Activated B cell treated with CpG ODN at 0.5 μM for 24 hours (primary cell): ENCODE measurements at regions not wholly inside any gene's neighbourhood (a gene's known extent, or its start where the extent isn't known, plus 50 kb on each side); places are given as distances from the start of the nearest gene placed in this dataset.
"Not testable (repeated sequence)": the region's sequence is repeated elsewhere in the genome, so short reads cannot be mapped to it uniquely, and the experiment has no call there.

ENCODE experiments used
- ATAC-seq: fragments of 200-7000 bp; cut with Tn5 transposase; one replicate; pipeline ENCODE4 v1.10.0; 2021; ENCODE audit warnings: low read depth, mild to moderate bottlenecking, moderate library complexity
- CTCF ChIA-PET: fragments of 350-600 bp; sonication (Branson Sonifier 250); formaldehyde crosslinking; loops from one replicate; lab custom pipeline; 2021; ENCODE audit warnings: antibody characterized with exemption; lab: Charles Lee
- POLR2A ChIA-PET: fragments of 350-600 bp; sonication (Branson Sonifier 250); formaldehyde crosslinking; loops from one replicate; lab custom pipeline; 2021; ENCODE audit warnings: antibody characterized with exemption; lab: Charles Lee
- DNase-seq: peaks from one replicate; pipeline ENCODE4 v3.0.0; 2022
- H3K27ac Mint-ChIP-seq: one replicate; pipeline ENCODE4 v1.8.0; 2020; ENCODE audit warnings: mixed read lengths
- H3K27me3 Mint-ChIP-seq: one replicate; pipeline ENCODE4 v1.8.0; 2021; ENCODE audit warnings: mixed read lengths
- H3K36me3 Mint-ChIP-seq: one replicate; pipeline ENCODE4 v1.8.0; 2021; ENCODE audit warnings: low read depth, mixed read lengths
- H3K4me1 Mint-ChIP-seq: one replicate; pipeline ENCODE4 v1.8.0; 2021; ENCODE audit warnings: mixed read lengths
- H3K4me3 Mint-ChIP-seq: one replicate; pipeline ENCODE4 v1.8.0; 2020; ENCODE audit warnings: mild to moderate bottlenecking, mixed read lengths
- H3K9me3 Mint-ChIP-seq: one replicate; pipeline ENCODE4 v1.8.0; 2020; ENCODE audit warnings: mixed read lengths
- intact Hi-C: fragments of 100-400 bp; cut with micrococcal nuclease; formaldehyde crosslinking; loops from one replicate; pipeline ENCODE4 v1.15.1; 2024
- TF ChIP-seq, protein P1 (sequence below): fragments of 200-600 bp; IDR thresholded peaks from one replicate; pipeline ENCODE4 v1.8.0; 2022; ENCODE audit warnings: antibody characterized with exemption, mild to moderate bottlenecking

DNA sequence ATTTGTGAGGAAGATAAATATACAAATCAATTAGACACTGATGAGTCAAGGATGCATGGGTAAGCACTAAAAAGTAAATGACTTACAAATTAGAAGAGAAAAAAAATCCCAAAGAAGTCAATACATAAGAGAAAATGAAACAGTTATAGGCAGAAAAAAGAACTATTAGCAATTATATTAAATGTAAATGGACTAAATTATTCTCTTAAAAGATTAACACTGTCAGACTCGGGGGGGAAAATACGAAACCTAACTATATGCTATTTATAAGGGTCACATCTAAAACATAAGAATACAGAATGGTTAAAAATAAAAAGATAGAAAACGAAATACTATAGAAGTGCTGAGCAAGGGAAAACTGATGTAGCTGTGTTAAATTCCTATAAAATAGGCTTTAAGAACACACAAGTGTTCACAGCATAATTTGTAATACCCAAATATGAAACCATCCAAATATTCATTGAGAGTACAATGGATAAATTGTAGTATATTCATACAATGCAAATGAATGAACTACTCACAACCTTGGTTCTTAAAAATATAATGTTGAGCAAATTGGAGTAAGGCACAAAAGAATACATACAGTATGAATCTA is 67.1 kb upstream of the SH3PXD2B start:
- POLR2A ChIA-PET = no interaction called here
- Mint-ChIP-seq H3K27ac (no peak overlapping the region), H3K9me3 (peaks cover 25% of the 10 kb centered on the region), H3K4me3 (no peak overlapping the region), H3K4me1 (no peaks in the 10 kb centered on the region), H3K27me3 (peaks cover 3% of the 10 kb centered on the region), H3K36me3 (no peaks in the 10 kb centered on the region)
- DNase-seq (no peak), ATAC-seq (no peak)
- intact Hi-C loops = no loop called here
- CTCF ChIA-PET = no interaction called here
- TF ChIP-seq, protein P1, sequence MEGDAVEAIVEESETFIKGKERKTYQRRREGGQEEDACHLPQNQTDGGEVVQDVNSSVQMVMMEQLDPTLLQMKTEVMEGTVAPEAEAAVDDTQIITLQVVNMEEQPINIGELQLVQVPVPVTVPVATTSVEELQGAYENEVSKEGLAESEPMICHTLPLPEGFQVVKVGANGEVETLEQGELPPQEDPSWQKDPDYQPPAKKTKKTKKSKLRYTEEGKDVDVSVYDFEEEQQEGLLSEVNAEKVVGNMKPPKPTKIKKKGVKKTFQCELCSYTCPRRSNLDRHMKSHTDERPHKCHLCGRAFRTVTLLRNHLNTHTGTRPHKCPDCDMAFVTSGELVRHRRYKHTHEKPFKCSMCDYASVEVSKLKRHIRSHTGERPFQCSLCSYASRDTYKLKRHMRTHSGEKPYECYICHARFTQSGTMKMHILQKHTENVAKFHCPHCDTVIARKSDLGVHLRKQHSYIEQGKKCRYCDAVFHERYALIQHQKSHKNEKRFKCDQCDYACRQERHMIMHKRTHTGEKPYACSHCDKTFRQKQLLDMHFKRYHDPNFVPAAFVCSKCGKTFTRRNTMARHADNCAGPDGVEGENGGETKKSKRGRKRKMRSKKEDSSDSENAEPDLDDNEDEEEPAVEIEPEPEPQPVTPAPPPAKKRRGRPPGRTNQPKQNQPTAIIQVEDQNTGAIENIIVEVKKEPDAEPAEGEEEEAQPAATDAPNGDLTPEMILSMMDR = no peak

DNA sequence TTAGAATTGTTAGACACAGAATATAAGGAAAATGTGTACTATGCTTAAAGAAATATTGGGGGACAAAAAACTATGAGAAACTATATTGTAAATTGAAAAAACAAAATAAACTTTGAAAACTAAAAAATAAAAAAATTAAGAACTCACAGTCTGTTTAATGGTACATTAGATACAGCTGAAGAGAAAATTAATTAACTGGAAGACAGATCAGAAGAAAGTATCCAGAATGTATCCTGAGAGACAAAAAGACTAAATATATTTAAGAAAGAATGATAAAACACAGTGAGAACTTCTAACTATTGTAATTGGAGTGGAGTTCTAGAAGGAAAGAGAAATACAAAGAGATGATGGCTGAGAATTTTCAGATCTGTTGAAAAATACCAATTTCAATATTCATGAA is 57.6 kb upstream of the SH3PXD2B start:
- H3K27me3 Mint-ChIP-seq = peaks cover 27% of the 10 kb centered on the region
- no peaks in the 10 kb centered on the region for H3K4me1 Mint-ChIP-seq
- intact Hi-C loops = no loop called here
- ChIA-PET POLR2A (no interaction called here), CTCF (no interaction called here)
- no peaks in the 10 kb centered on the region for H3K36me3 Mint-ChIP-seq
- H3K27ac Mint-ChIP-seq = no peak overlapping the region
- ATAC-seq (no peak), DNase-seq (no peak)
- peaks cover 21% of the 10 kb centered on the region for H3K9me3 Mint-ChIP-seq
- no peak overlapping the region for H3K4me3 Mint-ChIP-seq
- TF ChIP-seq, protein P1 = no peak

DNA sequence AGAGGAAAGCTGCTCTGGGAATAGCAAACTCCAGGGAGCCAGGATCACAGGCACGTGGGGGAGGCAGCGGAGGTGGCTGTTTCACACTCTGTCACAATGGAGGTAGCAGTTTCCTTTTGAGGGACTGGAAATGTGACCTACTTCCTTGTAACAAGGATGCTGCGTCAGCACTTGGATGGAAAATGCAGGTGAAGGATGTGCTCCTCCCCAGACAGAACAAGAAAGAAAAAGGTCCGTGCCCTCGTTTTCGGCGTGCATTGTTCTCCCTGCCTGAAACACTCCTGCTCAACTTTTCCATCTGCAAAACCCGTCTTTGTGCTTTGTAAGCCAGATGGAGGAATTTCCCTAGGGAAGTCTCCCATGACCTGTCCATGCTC is 55.1 kb upstream of the SH3PXD2B start:
- POLR2A ChIA-PET = no interaction called here
- H3K27me3 Mint-ChIP-seq = peaks cover 24% of the 10 kb centered on the region
- no peak for ATAC-seq

DNA sequence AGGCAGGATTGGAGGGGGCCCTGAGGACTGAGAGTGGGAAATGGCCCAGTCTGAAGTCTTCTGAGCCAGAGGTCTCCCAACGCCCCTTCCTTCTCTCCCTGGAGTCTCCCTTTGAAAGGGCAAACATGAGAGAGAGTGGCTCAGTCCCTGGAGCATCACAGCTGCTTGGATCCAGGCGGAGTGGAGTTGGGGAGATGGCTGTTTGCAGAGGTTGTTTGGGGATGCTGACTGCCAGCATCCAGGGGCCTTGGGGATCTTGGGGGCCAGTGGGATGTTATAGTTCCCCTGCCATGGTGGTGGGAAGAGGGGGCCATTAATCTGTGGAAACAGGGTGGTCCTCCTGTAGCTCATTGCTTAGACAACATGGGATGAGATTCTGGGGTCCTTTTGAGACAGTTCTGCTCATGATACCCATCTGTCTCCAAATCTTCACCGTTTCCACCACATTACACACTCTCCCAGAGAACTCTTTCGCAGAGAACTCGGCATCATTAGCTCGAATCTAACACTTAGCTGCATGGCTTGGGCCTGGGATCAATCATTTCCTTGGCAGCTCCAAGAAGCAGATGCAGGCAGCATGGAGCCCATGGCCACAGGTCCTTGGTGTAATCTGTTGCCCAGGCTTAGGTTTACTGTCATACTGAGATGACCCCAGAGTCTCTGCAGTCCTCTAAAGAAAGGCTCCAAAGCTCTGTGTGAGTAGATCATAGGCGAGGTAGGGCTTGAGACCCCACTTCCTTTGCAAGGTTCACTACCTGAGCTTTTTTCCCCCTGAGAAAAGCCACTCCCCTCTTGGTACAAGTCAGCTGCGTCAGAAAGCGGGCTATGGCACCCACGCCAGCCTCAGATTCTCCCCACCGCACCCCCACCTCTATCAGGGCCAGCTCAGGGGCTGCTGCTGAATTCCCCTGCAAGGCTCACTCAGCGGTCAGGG is 54.4 kb upstream of the SH3PXD2B start:
- H3K9me3 Mint-ChIP-seq = peaks cover 19% of the 10 kb centered on the region
- H3K36me3 Mint-ChIP-seq = no peaks in the 10 kb centered on the region
- intact Hi-C loops = no loop called here
- DNase-seq (no peak), ATAC-seq (no peak)
- peaks cover 24% of the 10 kb centered on the region for H3K27me3 Mint-ChIP-seq
- H3K4me3 Mint-ChIP-seq = no peak overlapping the region
- ChIA-PET POLR2A (no interaction called here), CTCF (no interaction called here)
- TF ChIP-seq, protein P1 = no peak
- no peak overlapping the region for H3K27ac Mint-ChIP-seq
- H3K4me1 Mint-ChIP-seq = no peaks in the 10 kb centered on the region

More for the DNA sequence above, 55.1 kb upstream of the SH3PXD2B start:
- Mint-ChIP-seq H3K36me3 (no peaks in the 10 kb centered on the region), H3K27ac (no peak overlapping the region), H3K9me3 (peaks cover 19% of the 10 kb centered on the region), H3K4me3 (no peak overlapping the region), H3K4me1 (no peaks in the 10 kb centered on the region)
- no peak for DNase-seq
- intact Hi-C loops = no loop called here
- TF ChIP-seq, protein P1 = no peak
- CTCF ChIA-PET = no interaction called here

DNA sequence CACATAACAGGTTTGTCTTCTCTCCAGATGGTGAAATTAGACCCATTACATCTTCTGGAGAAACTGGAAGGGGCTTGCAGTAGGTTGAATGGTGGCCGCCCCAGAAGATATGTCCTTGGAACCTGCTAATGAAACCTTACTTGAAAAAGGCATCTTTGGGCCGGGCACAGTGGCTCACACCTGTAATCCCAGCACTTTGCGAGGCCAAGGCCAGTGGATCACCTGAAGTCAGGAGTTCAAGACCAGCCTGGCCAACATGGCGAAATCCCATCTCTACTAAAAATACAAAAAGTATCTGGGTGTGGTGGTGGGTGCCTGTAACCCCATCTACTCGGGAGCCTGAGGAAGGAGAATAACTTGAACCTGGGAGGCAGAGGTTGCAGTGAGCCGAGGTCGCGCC is 53.2 kb upstream of the SH3PXD2B start:
- H3K27ac Mint-ChIP-seq, intact Hi-C loops, H3K4me3 Mint-ChIP-seq, H3K4me1 Mint-ChIP-seq, H3K36me3 Mint-ChIP-seq, ATAC-seq, CTCF ChIA-PET, POLR2A ChIA-PET, DNase-seq: not testable (repeated sequence)
- peaks cover 17% of the 10 kb centered on the region for H3K27me3 Mint-ChIP-seq
- peaks cover 14% of the 10 kb centered on the region for H3K9me3 Mint-ChIP-seq
